Esophagus muscularis mucosa (tissue), 3 donors: ENCODE measurements at regions not wholly inside any gene's neighbourhood (a gene's known extent, or its start where the extent isn't known, plus 50 kb on each side); places are given as distances from the start of the nearest gene placed in this dataset.

Source experiments
- CTCF ChIP-seq, 3 experiments: fragments of 200-600 bp in 2 of 3; fragments of 450-650 bp in 1 of 3; sonication (generic) in 2 of 3; IDR thresholded peaks; one replicate each; pipeline ENCODE4 v1.5.1; 2017 to 2019; ENCODE audit warnings: antibody characterized with exemption in 3 of 3, mild to moderate bottlenecking in 2 of 3, moderate library complexity in 1 of 3
- POLR2A ChIP-seq: fragments of 450-650 bp; IDR thresholded peaks from one replicate; pipeline ENCODE4 v1.6.1; 2017; ENCODE audit warnings: antibody characterized with exemption, moderate library complexity, mild to moderate bottlenecking, low read depth
- POLR2AphosphoS5 ChIP-seq, 2 donors: sonication (generic); formaldehyde crosslinking; IDR thresholded peaks; one replicate each; pipeline ENCODE4 v1.6.1; 2017; ENCODE audit warnings: antibody characterized with exemption in 2 of 2

GRCh38 chr6:6970851-6971250 is 136.9 kb upstream of the RREB1 start:
- no peak for TF ChIP-seq CTCF (IDR thresholded peaks at IDR 0.05)
- no peak for TF ChIP-seq POLR2AphosphoS5 (IDR thresholded peaks at IDR 0.05)
- TF ChIP-seq POLR2A = no peak
